HG03457 (cell line): ENCODE measurements at regions not wholly inside any gene's neighbourhood (a gene's known extent, or its start where the extent isn't known, plus 50 kb on each side); places are given as distances from the start of the nearest gene placed in this dataset.
"Not testable (repeated sequence)": the region's sequence is repeated elsewhere in the genome, so short reads cannot be mapped to it uniquely, and the experiment has no call there.

Experiments used
- ATAC-seq: cut with Tn5 transposase; IDR thresholded peaks from one replicate; pipeline ENCODE4 v1.9.1; 2021; ENCODE audit warnings: moderate number of reproducible peaks; ENCODE audit not compliant: unreplicated experiment

GRCh38 chr6:10343320-10343719 lies 71.6 kb downstream of the TFAP2A start:
- ATAC-seq = no peak

- ATAC-seq = no peak
Observed at GRCh38 chr6:10341605-10342004, 73.3 kb downstream of the TFAP2A start.

GRCh38 chr6:10338151-10338550 lies 76.7 kb downstream of the TFAP2A start:
- no peak for ATAC-seq

- ATAC-seq = not testable (repeated sequence)
Observed at GRCh38 chr6:10337376-10337775, 77.5 kb downstream of the TFAP2A start.

GRCh38 chr6:10332111-10332510 lies 82.8 kb downstream of the TFAP2A start:
- no peak for ATAC-seq

- ATAC-seq = no peak
Observed at GRCh38 chr6:10331334-10331968, 83.4 kb downstream of the TFAP2A start.

GRCh38 chr6:10330515-10330914 lies 84.4 kb downstream of the TFAP2A start:
- ATAC-seq = no peak

- no peak for ATAC-seq
Observed at GRCh38 chr6:10323018-10323417, 91.9 kb downstream of the TFAP2A start.

GRCh38 chr6:10320291-10320690 lies 94.6 kb downstream of the TFAP2A start:
- no peak for ATAC-seq

GRCh38 chr6:10316373-10316721 lies 98.5 kb downstream of the TFAP2A start:
- ATAC-seq = no peak

- no peak for ATAC-seq
Observed at GRCh38 chr6:10315658-10316372, 99.1 kb downstream of the TFAP2A start.

- no peak for ATAC-seq
Observed at GRCh38 chr6:10315034-10315433, 99.8 kb downstream of the TFAP2A start.

GRCh38 chr6:10314163-10314955 lies 100.5 kb downstream of the TFAP2A start:
- ATAC-seq = no peak

- ATAC-seq = no peak
Observed at GRCh38 chr6:10313799-10314162, 101.1 kb downstream of the TFAP2A start.

GRCh38 chr6:10312445-10312844 lies 102.4 kb downstream of the TFAP2A start:
- no peak for ATAC-seq

- ATAC-seq = not testable (repeated sequence)
Observed at GRCh38 chr6:10311546-10312405, 103.1 kb downstream of the TFAP2A start.

- ATAC-seq = no peak
Observed at GRCh38 chr6:10310826-10311225, 104.0 kb downstream of the TFAP2A start.

GRCh38 chr6:10310330-10310653 lies 104.6 kb downstream of the TFAP2A start:
- ATAC-seq = no peak

GRCh38 chr6:10309457-10310329 lies 105.2 kb downstream of the TFAP2A start:
- ATAC-seq = no peak

- no peak for ATAC-seq
Observed at GRCh38 chr6:10307476-10307875, 107.4 kb downstream of the TFAP2A start.
